ENCODE measurements at regions not wholly inside any gene's neighbourhood (a gene's known extent, or its start where the extent isn't known, plus 50 kb on each side); places are given as distances from the start of the nearest gene placed in this dataset.

DNA sequence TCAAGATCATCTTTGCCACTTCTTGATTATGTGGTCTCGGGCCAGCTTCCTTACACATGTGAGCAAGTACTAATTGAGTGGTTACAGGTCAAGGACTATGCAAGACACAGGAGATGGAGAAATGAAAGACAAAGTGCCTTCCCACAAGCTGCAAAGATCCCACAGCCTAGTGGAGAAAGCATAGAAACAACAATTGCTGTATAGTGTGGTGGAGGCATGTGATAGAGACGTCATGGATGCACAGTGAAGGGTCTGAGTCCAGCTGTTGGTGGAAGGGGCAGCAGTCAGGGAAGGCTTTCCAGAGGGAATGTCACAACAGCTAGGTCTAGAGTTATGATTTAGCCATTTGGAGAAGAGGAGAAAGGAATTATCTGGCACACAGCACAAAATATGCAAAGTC is 210.6 kb downstream of the KDR start:
- DNase-seq: no peak

DNA sequence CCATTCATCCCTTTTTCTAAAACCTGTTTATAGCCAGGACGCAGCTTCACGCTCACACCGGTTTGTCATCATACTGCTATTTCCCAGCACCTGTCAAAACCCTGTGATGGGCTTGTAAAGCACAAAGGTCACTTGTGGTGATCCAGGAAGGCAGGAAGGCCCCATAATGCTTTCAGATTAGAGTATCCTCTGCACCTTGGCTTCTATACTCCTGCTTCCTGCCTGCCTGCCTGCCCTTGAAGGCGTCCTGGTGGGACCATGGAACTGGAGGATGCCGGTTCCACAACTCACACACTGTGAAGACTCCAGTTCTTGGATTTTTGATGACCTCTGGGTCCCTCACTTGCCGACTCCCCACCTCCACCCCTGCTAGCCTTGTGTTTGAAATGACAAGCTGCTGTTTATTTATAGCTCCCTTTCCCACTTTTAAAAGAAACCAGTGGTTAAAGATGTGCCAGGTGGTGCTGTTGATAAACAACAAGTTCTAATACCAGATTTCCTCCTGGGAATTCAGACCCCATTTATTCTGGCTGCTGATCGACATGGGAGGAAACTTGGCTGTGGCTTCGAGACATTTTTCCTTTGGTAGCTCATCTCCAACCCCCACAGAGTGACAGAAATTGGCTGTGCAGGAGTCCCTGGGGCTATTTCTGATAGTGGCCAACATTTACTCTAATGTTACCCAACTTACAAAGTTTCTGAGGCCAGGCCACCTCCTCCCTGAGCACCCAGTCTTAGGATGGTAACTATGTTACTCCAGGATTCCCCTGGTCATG is 211.5 kb downstream of the KDR start:
- no peak for DNase-seq

GRCh38 chr4:54912155-54912554 is 213.2 kb downstream of the KDR start:
- DNase-seq: no peak

DNA sequence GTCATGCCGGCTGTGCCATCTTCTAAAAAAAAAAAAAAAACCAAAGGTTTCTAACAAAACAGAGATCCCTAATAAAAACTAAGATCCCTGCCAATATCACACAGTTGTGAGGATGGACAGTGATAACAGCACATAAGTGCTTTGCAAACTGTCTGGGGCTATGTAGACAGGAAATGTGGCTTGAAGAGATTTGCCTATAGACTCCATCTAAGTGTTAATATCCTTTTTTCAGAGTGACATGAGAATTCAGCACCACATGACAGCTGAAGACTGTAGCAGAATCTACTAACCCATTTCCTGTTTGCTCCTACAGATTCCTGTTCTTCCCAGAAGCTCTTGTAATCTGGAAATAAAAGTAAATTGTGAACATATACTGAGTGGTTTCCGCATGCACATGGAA is 215.4 kb downstream of the KDR start:
- no peak for DNase-seq

DNA sequence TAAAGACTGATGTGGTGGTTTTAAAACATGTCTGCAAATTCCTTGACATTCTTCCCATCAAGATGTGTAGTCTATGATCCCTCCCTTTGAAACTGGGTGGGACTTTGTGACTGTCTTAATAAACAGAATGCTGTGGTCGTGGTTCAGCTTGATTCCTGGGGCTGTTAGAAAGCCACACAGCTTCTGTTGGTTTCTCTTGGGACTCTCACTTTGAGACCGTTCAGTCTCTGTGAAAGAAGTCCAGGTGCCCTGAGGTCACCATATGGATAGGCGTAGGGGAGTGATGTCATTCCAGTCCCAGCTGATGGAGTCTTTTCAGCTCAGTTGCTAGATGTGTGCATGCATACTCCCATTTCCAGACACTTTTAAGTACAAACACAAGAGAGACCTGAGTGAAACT is 216.6 kb downstream of the KDR start:
- DNase-seq: no peak

DNA sequence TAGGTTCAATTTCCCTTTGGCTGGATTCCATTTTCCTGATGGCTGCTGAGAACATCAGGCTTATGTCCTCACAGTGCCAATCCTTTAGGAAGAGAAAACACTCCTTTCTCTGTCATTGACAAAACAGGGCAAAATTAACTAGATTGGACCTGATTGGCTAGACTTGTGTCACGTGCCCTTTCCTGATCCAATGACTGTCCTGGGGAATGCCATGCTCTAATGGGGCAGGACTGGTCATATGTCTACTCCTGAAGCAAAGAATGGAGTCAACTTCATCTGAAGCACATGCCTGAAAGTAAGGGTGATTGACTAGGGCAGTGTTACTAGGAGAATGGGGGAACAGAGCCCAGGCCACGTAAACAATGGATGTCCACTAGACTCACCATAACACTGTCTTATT is 220.4 kb downstream of the KDR start:
- DNase-seq: no peak

DNA sequence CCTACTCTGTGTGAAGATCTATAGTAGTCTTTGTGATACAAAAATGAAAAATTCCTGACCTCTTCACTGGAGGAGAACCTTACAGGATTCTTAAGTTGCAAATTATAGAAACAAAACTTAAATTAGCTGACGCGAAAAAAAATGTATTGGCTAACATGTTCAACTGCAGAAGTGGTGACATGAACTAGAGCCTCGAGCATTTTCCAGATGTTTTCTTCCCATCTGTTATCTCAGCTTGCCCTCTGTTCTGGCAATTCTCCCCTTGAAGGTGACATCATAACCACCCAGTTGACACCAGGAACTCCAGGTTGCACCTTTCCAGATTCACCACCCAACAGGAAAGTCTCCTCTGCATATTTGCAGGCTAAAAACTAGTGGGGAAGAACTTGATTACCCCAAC is 222.4 kb downstream of the KDR start:
- no peak for DNase-seq

GRCh38 chr4:54902271-54902670 is 223.1 kb downstream of the KDR start:
- DNase-seq: no peak

GRCh38 chr4:54901202-54901601 is 224.2 kb downstream of the KDR start:
- no peak for DNase-seq

DNA sequence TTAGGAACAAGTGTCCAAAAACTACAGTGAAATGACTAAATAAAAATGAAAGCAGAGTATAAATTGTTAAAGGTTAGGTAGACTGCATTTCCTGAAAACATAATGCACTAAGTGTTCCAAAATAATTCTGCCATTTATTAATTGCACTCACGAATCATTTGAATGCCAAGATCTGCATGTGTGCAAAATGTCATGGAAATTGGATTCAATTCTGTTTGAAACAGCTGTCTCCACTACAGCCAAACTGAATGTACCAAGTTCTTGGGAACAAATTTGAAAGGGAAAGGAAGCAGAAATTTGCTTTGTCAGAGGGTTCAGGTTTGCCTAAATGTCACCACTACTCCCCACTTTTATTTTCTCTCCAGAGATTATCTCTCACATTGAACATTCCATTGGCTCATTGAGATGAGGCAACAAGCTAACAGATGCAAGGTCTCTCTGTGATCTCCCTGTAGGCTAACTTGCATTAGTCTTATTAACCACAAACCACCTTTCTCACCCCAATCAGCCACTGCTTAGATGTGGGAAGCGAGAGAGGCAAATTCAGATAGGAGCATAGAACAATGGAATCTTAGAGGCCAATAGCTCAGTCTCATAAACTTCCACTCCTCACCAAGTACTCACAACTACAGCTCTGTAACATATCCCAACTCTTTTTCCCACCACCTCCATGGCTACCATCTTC is 226.6 kb downstream of the KDR start:
- DNase-seq: no peak

- DNase-seq: no peak
These were observed 227.3 kb downstream of the KDR start for GRCh38 chr4:54898056-54898562.

DNA sequence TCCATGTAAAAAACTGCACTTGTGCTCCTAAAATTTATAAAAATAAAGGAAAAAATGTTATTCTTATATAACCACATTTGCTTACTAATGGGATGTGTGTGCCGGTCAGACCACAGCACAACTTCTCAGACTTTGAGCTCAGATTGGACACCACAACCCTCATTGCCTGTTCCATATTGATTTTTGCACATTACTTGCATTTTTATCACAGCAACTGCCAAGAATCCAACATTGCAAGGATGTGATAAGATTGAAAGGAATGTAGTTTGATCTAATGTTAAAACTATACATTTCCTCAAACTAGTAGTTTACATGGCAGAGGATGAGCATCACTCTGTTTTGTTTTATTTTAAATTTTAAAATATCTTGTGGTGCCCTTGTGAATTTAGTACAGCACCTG is 227.8 kb downstream of the KDR start:
- no peak for DNase-seq

GRCh38 chr4:54882616-54883015 is 224.9 kb downstream of the KIT start:
- no peak for DNase-seq

DNA sequence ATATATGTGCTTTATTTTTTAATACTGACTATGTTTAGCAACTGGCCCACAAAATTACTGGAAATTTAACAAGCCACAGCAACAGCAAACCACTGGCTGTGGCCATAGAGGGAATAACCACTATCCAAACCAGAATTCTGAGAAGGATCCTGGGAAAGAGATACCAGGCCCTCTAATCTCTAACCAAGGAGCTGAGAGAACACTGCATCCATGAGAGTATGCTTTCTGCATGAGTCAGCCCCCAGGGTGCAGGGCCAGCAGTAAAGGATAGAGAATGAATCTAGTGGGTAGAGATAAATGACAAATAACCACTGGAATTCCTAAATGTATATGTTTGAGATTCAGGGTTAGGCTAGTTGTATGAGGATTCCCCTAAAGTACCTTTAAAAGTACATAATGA is 221.8 kb downstream of the KIT start:
- DNase-seq: no peak

DNA sequence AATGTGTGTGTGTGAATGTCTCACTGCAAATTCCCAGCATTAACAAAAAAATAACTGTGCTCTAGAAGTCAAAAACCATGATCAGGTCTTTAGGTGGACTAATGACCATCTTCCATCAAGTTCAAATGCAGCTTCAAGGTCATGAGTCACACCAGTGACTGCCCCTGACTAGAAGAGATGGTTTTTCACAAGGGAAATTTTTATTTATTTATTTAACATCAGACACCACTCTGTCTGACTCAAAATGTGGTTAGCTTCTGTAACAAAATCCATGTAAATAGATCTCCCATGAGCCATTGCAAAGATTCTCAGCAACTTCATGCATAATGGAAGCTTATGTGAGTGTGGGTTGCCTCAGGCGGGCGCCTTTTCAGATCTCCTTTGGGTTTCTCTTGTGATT is 219.2 kb downstream of the KIT start:
- no peak for DNase-seq

- DNase-seq: no peak
These were observed 214.5 kb downstream of the KIT start for GRCh38 chr4:54872261-54872660.

DNA sequence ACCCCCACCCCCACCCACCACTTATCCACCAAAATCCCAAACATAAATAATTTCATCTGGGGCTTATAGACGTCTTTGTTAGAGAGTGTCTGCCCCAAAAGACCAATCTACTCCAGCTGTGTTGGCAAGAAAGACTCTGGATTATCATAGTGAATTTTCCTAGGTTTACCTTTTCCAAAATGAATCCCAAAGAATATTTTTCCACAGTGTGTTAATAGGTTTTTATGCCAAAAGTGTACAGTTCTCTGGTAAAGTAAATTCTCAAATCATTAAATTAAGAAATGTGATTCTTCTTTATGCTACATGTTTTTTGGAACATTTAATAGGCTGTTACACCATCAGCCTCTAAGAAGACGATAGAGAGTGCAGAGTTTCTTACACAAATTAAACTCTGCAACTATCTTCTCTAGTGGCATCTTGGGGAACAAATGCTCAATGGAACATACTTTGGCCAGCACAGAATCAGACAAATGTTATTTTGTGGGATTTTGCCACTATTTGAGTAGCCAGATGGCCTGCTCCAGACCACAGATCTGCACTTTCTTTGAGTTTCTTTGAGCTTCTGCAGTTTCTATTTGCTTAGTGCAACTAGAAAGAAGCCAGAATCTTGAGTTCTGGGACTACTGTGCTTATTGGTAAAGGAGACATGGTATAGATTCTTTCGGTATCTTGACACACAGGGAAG is 206.0 kb downstream of the KIT start:
- no peak for DNase-seq

DNA sequence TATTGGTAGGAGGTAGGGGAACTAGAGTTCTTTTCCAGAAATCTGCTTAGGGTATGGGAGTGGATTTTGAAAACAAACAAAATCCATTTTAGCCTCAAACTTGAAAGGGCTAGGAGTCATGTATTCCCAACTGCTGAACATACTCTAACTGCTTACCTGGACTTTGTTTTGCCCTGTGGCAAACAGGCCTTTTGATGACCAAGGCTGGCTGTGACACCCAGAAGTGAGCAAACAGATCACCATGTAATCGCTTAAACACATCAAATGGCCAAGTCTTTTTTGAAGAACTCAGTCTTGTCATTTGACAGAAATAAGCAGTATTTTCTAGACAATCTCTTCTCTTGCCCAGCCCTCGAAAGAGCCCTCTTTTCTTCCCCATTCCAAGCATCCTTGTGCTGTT is 203.4 kb downstream of the KIT start:
- no peak for DNase-seq

- no peak for DNase-seq
These were observed 197.6 kb downstream of the KIT start for GRCh38 chr4:54855191-54855854.

DNA sequence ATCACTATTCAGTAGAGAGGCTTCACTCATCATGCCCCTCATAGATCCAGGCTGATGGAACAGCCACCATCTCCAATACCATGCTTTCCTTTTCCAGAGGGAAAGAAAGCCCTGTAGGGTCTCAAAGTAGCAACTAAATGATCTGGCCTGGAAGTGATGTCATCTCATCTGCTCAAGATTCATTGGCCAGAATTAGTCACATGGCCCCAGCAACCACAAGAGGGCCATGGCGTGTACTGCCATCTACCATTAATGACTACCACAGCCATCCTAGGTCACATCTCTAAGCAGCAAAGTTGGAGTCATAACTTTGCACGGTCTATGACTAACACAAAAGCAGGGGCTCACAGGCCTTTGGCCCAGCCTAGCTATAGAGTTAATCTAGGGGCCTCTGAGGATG is 194.8 kb downstream of the KIT start:
- no peak for DNase-seq

DNA sequence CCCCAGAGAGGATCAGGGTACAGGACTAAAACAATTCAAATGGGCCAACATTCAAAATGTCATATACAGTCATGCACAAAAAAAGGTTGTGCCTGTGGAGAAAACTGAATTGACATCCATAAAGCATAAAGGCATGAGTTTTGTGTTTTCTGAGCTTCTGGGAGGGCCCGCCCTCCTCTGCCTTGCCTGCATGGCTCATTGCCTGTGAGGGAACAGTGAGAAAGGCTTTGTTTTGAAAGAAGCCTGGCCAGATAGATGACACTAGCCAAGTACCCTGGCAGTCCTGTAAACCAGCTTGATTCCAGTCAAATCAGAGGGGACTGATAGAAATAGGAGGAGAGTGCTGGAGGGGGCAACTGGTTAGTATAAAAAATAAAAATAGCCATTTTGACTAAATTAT is 194.3 kb downstream of the KIT start:
- no peak for DNase-seq

- DNase-seq: no peak
These were observed 187.2 kb downstream of the KIT start for GRCh38 chr4:54844911-54845310.

- DNase-seq: no peak
These were observed 186.2 kb downstream of the KIT start for GRCh38 chr4:54843946-54844345.

DNA sequence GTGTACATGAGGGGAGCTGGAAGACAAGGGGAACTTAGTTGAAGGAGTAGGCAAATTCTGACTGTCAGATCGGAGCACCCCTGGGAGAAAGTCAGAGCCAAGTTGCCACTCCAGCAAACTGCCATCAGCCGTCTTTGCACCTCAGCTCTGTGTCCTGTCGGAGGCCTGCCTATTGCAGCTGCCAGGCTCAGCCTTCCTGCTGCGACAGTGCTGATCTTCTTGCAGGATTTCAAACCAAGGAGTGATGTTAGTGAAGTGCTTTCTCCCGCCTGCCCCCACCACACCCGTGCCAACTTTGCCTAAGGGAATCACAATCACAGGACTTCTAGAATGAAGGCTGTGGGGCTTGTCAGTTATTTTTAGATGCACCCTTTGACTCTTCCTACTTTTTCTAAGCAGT is 185.3 kb downstream of the KIT start:
- DNase-seq: no peak

Data from stimulated activated naive CD4-positive, alpha-beta T cell treated with Interleukin-2 at 50 U/mL for 16 hours (primary cell).